GM12878 (cell line): ENCODE measurements at regions not wholly inside any gene's neighbourhood (a gene's known extent, or its start where the extent isn't known, plus 50 kb on each side); places are given as distances from the start of the nearest gene placed in this dataset.
"Not testable (repeated sequence)": the region's sequence is repeated elsewhere in the genome, so short reads cannot be mapped to it uniquely, and the experiment has no call there.

Source experiments
- ASH2L ChIP-seq: fragments of 300-600, 200-600 bp; sonication (generic); IDR thresholded peaks from 2 replicates; pipeline ENCODE4 v1.6.1; 2017; ENCODE audit warnings: low read depth, mild to moderate bottlenecking, borderline replicate concordance
- CEBPB ChIP-seq, 2 experiments: fragments of 150-350 bp in 1 of 2; IDR thresholded peaks; 2 replicates each; pipeline ENCODE4 v1.6.1; 2012 to 2014; ENCODE audit warnings: low read depth in 2 of 2, low read length in 2 of 2, borderline replicate concordance in 1 of 2, inconsistent platforms in 1 of 2
- CTCF ChIP-seq, 3 experiments: IDR thresholded peaks in 2 of 3; conservative IDR thresholded peaks in 1 of 3; 2 replicates each; pipeline ENCODE4 v1.5.1; 2011; ENCODE audit warnings: low read depth in 3 of 3, low read length in 3 of 3, mild to moderate bottlenecking in 3 of 3, control low read depth in 2 of 3, moderate library complexity in 2 of 3, inconsistent platforms in 1 of 3, mixed read lengths in 1 of 3; ENCODE audit not compliant: control insufficient read depth in 2 of 3, insufficient read depth in 1 of 3; ENCODE audit errors: extremely low read depth in 1 of 3
- E4F1 ChIP-seq: fragments of 450-650 bp; IDR thresholded peaks from 2 replicates; pipeline ENCODE4 v1.6.1; 2018; ENCODE audit warnings: borderline replicate concordance, mild to moderate bottlenecking; ENCODE audit not compliant: partially characterized antibody
- KLF5 ChIP-seq: fragments of 450-650 bp; IDR thresholded peaks from 2 replicates; pipeline ENCODE4 v1.6.1; 2014; ENCODE audit warnings: mild to moderate bottlenecking; ENCODE audit not compliant: partially characterized antibody
- MTA3 ChIP-seq: IDR thresholded peaks from 2 replicates; pipeline ENCODE4 v1.6.1; 2012; ENCODE audit warnings: low read length, inconsistent platforms, borderline replicate concordance
- NR2F1 ChIP-seq: fragments of 450-650 bp; conservative IDR thresholded peaks from 2 replicates; pipeline ENCODE4 v1.6.1; 2017; ENCODE audit warnings: mild to moderate bottlenecking
- POLR2A ChIP-seq: IDR thresholded peaks from 2 replicates; pipeline ENCODE4 v1.6.1; 2011; ENCODE audit warnings: low read depth, mild to moderate bottlenecking, low read length
- POLR2AphosphoS2 ChIP-seq: IDR thresholded peaks from 2 replicates; pipeline ENCODE4 v1.6.1; 2011; ENCODE audit warnings: low read depth, mild to moderate bottlenecking, low read length, improper control_type of control experiment, moderate library complexity
- REST ChIP-seq: IDR thresholded peaks from 2 replicates; pipeline ENCODE4 v1.6.1; 2012; ENCODE audit warnings: mild to moderate bottlenecking, low read depth, low read length
- TAF1 ChIP-seq: IDR thresholded peaks from 2 replicates; pipeline ENCODE4 v1.6.1; 2011; ENCODE audit warnings: mild to moderate bottlenecking, low read depth, low read length, borderline replicate concordance
- TCF12 ChIP-seq: IDR thresholded peaks from 2 replicates; pipeline ENCODE4 v1.6.1; 2011; ENCODE audit warnings: low read depth, mild to moderate bottlenecking, low read length
- ZNF24 ChIP-seq: fragments of 450-650 bp; IDR thresholded peaks from 2 replicates; pipeline ENCODE4 v1.6.1; 2017; ENCODE audit warnings: antibody characterized with exemption, mild to moderate bottlenecking

- TF ChIP-seq POLR2A; POLR2AphosphoS2; CTCF (IDR thresholded peaks at IDR 0.05 in 2 of 3, conservative IDR thresholded peaks at IDR 0.05 in 1 of 3; ENCODE audit: control insufficient read depth in 2 of 3, extremely low read depth in 1 of 3, insufficient read depth in 1 of 3, low read depth in 3 of 3, low read length in 3 of 3); TAF1; ZNF24; REST; CEBPB (IDR thresholded peaks at IDR 0.05; ENCODE audit: borderline replicate concordance in 1 of 2, low read depth in 2 of 2, low read length in 2 of 2); NR2F1; TCF12; KLF5; E4F1; ASH2L; MTA3: not testable (repeated sequence)
These were observed 211.8 kb downstream of the BTBD3 start for GRCh38 chr20:12129532-12129931.
